HEK293T (cell line): ENCODE measurements at regions not wholly inside any gene's neighbourhood (a gene's known extent, or its start where the extent isn't known, plus 50 kb on each side); places are given as distances from the start of the nearest gene placed in this dataset.

Source experiments
- CTCF ChIA-PET: fragments of 350-600 bp; formaldehyde crosslinking; extraction: SDS; loops from one replicate; lab custom pipeline; 2021; ENCODE audit warnings: antibody characterized with exemption, inconsistent platforms; lab: Yijun Ruan, JAX
- POLR2A ChIA-PET: fragments of 350-600 bp; formaldehyde crosslinking; extraction: SDS; loops from one replicate; lab custom pipeline; 2020; ENCODE audit warnings: antibody characterized with exemption, inconsistent platforms; lab: Yijun Ruan, JAX
- DNase-seq: peaks from one replicate; pipeline ENCODE4 v3.0.0; 2012; ENCODE audit warnings: mixed read lengths; ENCODE audit errors: extremely low spot score
- ARNT ChIP-seq: fragments of 450-650 bp; IDR thresholded peaks from 2 replicates; pipeline ENCODE4 v1.6.1; 2017; ENCODE audit warnings: mild to moderate bottlenecking
- BHLHE40 ChIP-seq: fragments of 450-650 bp; IDR thresholded peaks from 2 replicates; pipeline ENCODE4 v1.6.1; 2016; ENCODE audit warnings: mild to moderate bottlenecking, moderate library complexity, borderline replicate concordance
- CTBP1 ChIP-seq: fragments of 450-650 bp; IDR thresholded peaks from 2 replicates; pipeline ENCODE4 v1.6.1; 2016; ENCODE audit warnings: borderline replicate concordance
- ELF4 ChIP-seq: fragments of 450-650 bp; IDR thresholded peaks from 2 replicates; pipeline ENCODE4 v1.6.1; 2017; ENCODE audit warnings: antibody characterized with exemption
- FOXA1 ChIP-seq: fragments of 450-650 bp; IDR thresholded peaks from 2 replicates; pipeline ENCODE4 v1.6.1; 2016; ENCODE audit warnings: mild to moderate bottlenecking
- FOXK2 ChIP-seq: fragments of 450-650 bp; IDR thresholded peaks from 2 replicates; pipeline ENCODE4 v1.6.1; 2016; ENCODE audit warnings: mild to moderate bottlenecking
- FOXM1 ChIP-seq: fragments of 450-650 bp; IDR thresholded peaks from 2 replicates; pipeline ENCODE4 v1.6.1; 2017; ENCODE audit warnings: mild to moderate bottlenecking, borderline replicate concordance
- HDGF ChIP-seq: fragments of 450-650 bp; IDR thresholded peaks from 2 replicates; pipeline ENCODE4 v1.6.1; 2017; ENCODE audit warnings: antibody characterized with exemption, borderline replicate concordance
- L3MBTL2 ChIP-seq: fragments of 450-650 bp; conservative IDR thresholded peaks from 2 replicates; pipeline ENCODE4 v1.6.1; 2016; ENCODE audit warnings: mild to moderate bottlenecking
- LEF1 ChIP-seq: fragments of 450-650 bp; IDR thresholded peaks from 2 replicates; pipeline ENCODE4 v1.6.1; 2017; ENCODE audit warnings: mild to moderate bottlenecking, borderline replicate concordance
- NFRKB ChIP-seq: fragments of 450-650 bp; IDR thresholded peaks from 2 replicates; pipeline ENCODE4 v1.6.1; 2016; ENCODE audit warnings: mild to moderate bottlenecking, moderate library complexity
- SP1 ChIP-seq: fragments of 450-650 bp; IDR thresholded peaks from 2 replicates; pipeline ENCODE4 v1.6.1; 2017
- SUZ12 ChIP-seq: fragments of 450-650 bp; IDR thresholded peaks from 2 replicates; pipeline ENCODE4 v1.6.1; 2016; ENCODE audit warnings: mild to moderate bottlenecking
- TARDBP ChIP-seq: fragments of 450-650 bp; IDR thresholded peaks from 2 replicates; pipeline ENCODE4 v1.6.1; 2016
- ZNF384 ChIP-seq: fragments of 450-650 bp; IDR thresholded peaks from 2 replicates; pipeline ENCODE4 v1.6.1; 2016
- TF ChIP-seq, protein P1 (sequence below): fragments of 450-650 bp; IDR thresholded peaks from 2 replicates; pipeline ENCODE4 v1.6.1; 2016

- TF ChIP-seq CTBP1 (no peak), FOXK2 (no peak), ZNF384 (no peak), LEF1 (no peak), TARDBP (no peak), ELF4 (no peak), FOXA1 (no peak), NFRKB (no peak), FOXM1 (no peak), BHLHE40 (no peak)
- TF ChIP-seq, protein P1, sequence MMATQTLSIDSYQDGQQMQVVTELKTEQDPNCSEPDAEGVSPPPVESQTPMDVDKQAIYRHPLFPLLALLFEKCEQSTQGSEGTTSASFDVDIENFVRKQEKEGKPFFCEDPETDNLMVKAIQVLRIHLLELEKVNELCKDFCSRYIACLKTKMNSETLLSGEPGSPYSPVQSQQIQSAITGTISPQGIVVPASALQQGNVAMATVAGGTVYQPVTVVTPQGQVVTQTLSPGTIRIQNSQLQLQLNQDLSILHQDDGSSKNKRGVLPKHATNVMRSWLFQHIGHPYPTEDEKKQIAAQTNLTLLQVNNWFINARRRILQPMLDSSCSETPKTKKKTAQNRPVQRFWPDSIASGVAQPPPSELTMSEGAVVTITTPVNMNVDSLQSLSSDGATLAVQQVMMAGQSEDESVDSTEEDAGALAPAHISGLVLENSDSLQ, result no peak
- CTCF ChIA-PET, result interaction anchor here (1.0 kb wide), 1 partner anchor 874 kb away, joined by 3 read pairs; no protein-coding TSS in a partner anchor
- no peak for DNase-seq
- POLR2A ChIA-PET, result no interaction called here
Measured at GRCh38 chrX:22742174-22742573, 257.6 kb upstream of the DDX53 start.

- ChIA-PET CTCF (no interaction called here), POLR2A (no interaction called here)
- TF ChIP-seq BHLHE40 (no peak), ZNF384 (no peak), CTBP1 (no peak), FOXM1 (no peak), NFRKB (no peak), ARNT (no peak), LEF1 (no peak), SP1 (no peak), ELF4 (no peak), L3MBTL2 (no peak), SUZ12 (no peak), TARDBP (no peak), HDGF (no peak), FOXA1 (no peak), FOXK2 (no peak)
- TF ChIP-seq, protein P1, result no peak
- DNase-seq, result no peak
Measured at GRCh38 chrX:22746081-22746480, 253.7 kb upstream of the DDX53 start.

GRCh38 chrX:22748093-22748999 lies 251.4 kb upstream of the DDX53 start:
- no peak for TF ChIP-seq FOXK2
- no peak for TF ChIP-seq L3MBTL2
- TF ChIP-seq, protein P1, result no peak
- TF ChIP-seq HDGF, result no peak
- no peak for TF ChIP-seq CTBP1
- no peak for TF ChIP-seq TARDBP
- no peak for TF ChIP-seq LEF1
- TF ChIP-seq FOXA1, result no peak
- DNase-seq, result peak; percentile 57
- ChIA-PET POLR2A (no interaction called here), CTCF (interaction anchor here (0.6 to 1.5 kb wide), 9 partner anchors 9 to 763 kb away, joined by 3 to 10 read pairs (median 4); no protein-coding TSS in a partner anchor)

GRCh38 chrX:22758807-22759481 lies 240.8 kb upstream of the DDX53 start:
- ChIA-PET POLR2A (no interaction called here), CTCF (no interaction called here)
- no peak for TF ChIP-seq NFRKB
- TF ChIP-seq ZNF384, result no peak
- no peak for TF ChIP-seq ARNT
- no peak for TF ChIP-seq ELF4
- no peak for TF ChIP-seq SUZ12
- TF ChIP-seq, protein P1, result no peak
- no peak for TF ChIP-seq CTBP1
- no peak for DNase-seq

GRCh38 chrX:22760513-22761057 lies 239.2 kb upstream of the DDX53 start:
- ChIA-PET CTCF (no interaction called here), POLR2A (no interaction called here)
- TF ChIP-seq BHLHE40 (no peak), TARDBP (no peak), ARNT (no peak), FOXK2 (no peak), L3MBTL2 (no peak), SP1 (no peak), ELF4 (no peak), SUZ12 (no peak), FOXA1 (no peak), FOXM1 (no peak)
- DNase-seq, result peak; percentile 18
